H9 (cell line): ENCODE measurements at regions not wholly inside any gene's neighbourhood (a gene's known extent, or its start where the extent isn't known, plus 50 kb on each side); places are given as distances from the start of the nearest gene placed in this dataset.
A peak's percentile ranks its signal among the peaks of the same experiment; 100 is the strongest.

Experiments
- DNase-seq: peaks from one replicate; pipeline ENCODE4 v3.0.0-alpha.2; 2017
- H2AFZ ChIP-seq: one replicate; pipeline ENCODE4 v1.6.1; 2013; ENCODE audit warnings: mild to moderate bottlenecking, low read length, control low read depth, moderate library complexity
- H2AK5ac ChIP-seq: 2 replicates; pipeline ENCODE4 v1.6.1; 2013; ENCODE audit warnings: low read length, control low read depth, mixed read lengths; ENCODE audit not compliant: insufficient read length
- H2BK120ac ChIP-seq: one replicate; pipeline ENCODE4 v1.6.1; 2013; ENCODE audit warnings: low read depth, mild to moderate bottlenecking, low read length, control low read depth, inconsistent platforms; ENCODE audit not compliant: poor library complexity, severe bottlenecking
- H2BK12ac ChIP-seq: 2 replicates; pipeline ENCODE4 v1.6.1; 2013; ENCODE audit warnings: low read length, control low read depth, mixed read lengths, low read depth; ENCODE audit not compliant: insufficient read length
- H2BK15ac ChIP-seq: 2 replicates; pipeline ENCODE4 v1.6.1; 2013; ENCODE audit warnings: low read depth, low read length, control low read depth
- H2BK20ac ChIP-seq: one replicate; pipeline ENCODE4 v1.6.1; 2013; ENCODE audit warnings: low read depth, mild to moderate bottlenecking, low read length, control low read depth, inconsistent platforms; ENCODE audit not compliant: poor library complexity, severe bottlenecking
- H2BK5ac ChIP-seq: 2 replicates; pipeline ENCODE4 v1.6.1; 2013; ENCODE audit warnings: low read length, control low read depth, mixed read lengths; ENCODE audit not compliant: insufficient read length
- H3K14ac ChIP-seq: 2 replicates; pipeline ENCODE4 v1.6.1; 2013; ENCODE audit warnings: low read length, control low read depth; ENCODE audit not compliant: insufficient read depth
- H3K18ac ChIP-seq: 2 replicates; pipeline ENCODE4 v1.6.1; 2013; ENCODE audit warnings: low read depth, mild to moderate bottlenecking, mixed read lengths, low read length, control low read depth; ENCODE audit not compliant: insufficient read length
- H3K23ac ChIP-seq: 2 replicates; pipeline ENCODE4 v1.6.1; 2013; ENCODE audit warnings: low read length, control low read depth, mixed read lengths, low read depth; ENCODE audit not compliant: insufficient read length
- H3K23me2 ChIP-seq: 2 replicates; pipeline ENCODE4 v1.6.1; 2013; ENCODE audit warnings: low read depth, mild to moderate bottlenecking, mixed read lengths, low read length, control low read depth; ENCODE audit not compliant: insufficient read length, poor library complexity, severe bottlenecking
- H3K27ac ChIP-seq: 2 replicates; pipeline ENCODE4 v1.5.1; 2013; ENCODE audit warnings: low read length, control low read depth, mixed read lengths, low read depth; ENCODE audit not compliant: insufficient read length
- H3K27me3 ChIP-seq: 2 replicates; pipeline ENCODE4 v1.6.1; 2013; ENCODE audit warnings: low read length, control low read depth, inconsistent platforms; ENCODE audit not compliant: insufficient read depth
- H3K4ac ChIP-seq: 2 replicates; pipeline ENCODE4 v1.6.1; 2013; ENCODE audit warnings: low read depth, mild to moderate bottlenecking, control low read depth, inconsistent platforms, low read length, moderate library complexity
- H3K4me1 ChIP-seq: 2 replicates; pipeline ENCODE4 v1.6.1; 2013; ENCODE audit warnings: low read length, control low read depth, inconsistent platforms; ENCODE audit not compliant: insufficient read depth
- H3K4me2 ChIP-seq: 2 replicates; pipeline ENCODE4 v1.6.1; 2013; ENCODE audit warnings: low read length, control low read depth, mixed read lengths; ENCODE audit not compliant: insufficient read length, insufficient read depth
- H3K56ac ChIP-seq: 2 replicates; pipeline ENCODE4 v1.6.1; 2013; ENCODE audit warnings: low read depth, mild to moderate bottlenecking, mixed read lengths, low read length, control low read depth; ENCODE audit not compliant: insufficient read length
- H3K79me1 ChIP-seq: 2 replicates; pipeline ENCODE4 v1.6.1; 2013; ENCODE audit warnings: low read depth, mild to moderate bottlenecking, moderate library complexity, low read length, control low read depth, inconsistent platforms; ENCODE audit not compliant: insufficient read depth, poor library complexity, severe bottlenecking
- H3K79me2 ChIP-seq: 2 replicates; pipeline ENCODE4 v1.6.1; 2013; ENCODE audit warnings: low read length, control low read depth, inconsistent platforms; ENCODE audit not compliant: insufficient read depth
- H3K9ac ChIP-seq: 2 replicates; pipeline ENCODE4 v1.6.1; 2013; ENCODE audit warnings: low read length, control low read depth, mixed read lengths; ENCODE audit not compliant: insufficient read length; ENCODE audit errors: extremely low read depth
- H3K9me3 ChIP-seq: one replicate; pipeline ENCODE4 v1.6.1; 2013; ENCODE audit warnings: low read depth, low read length, inconsistent platforms; ENCODE audit not compliant: control insufficient read depth
- H3T11ph ChIP-seq: one replicate; pipeline ENCODE4 v1.6.1; 2013; ENCODE audit warnings: mild to moderate bottlenecking, low read length, control low read depth, inconsistent platforms
- H4K20me1 ChIP-seq: one replicate; pipeline ENCODE4 v1.6.1; 2013; ENCODE audit not compliant: control insufficient read depth, insufficient read length, insufficient read depth
- H4K5ac ChIP-seq: 2 replicates; pipeline ENCODE4 v1.6.1; 2013; ENCODE audit warnings: low read depth, mild to moderate bottlenecking, mixed read lengths, low read length, control low read depth; ENCODE audit not compliant: insufficient read length
- H4K8ac ChIP-seq: replicated peaks from 2 replicates; pipeline ENCODE4 v1.6.1; 2013; ENCODE audit warnings: low read length, control low read depth, mixed read lengths, low read depth; ENCODE audit not compliant: insufficient read length
- H4K91ac ChIP-seq: 2 replicates; pipeline ENCODE4 v1.6.1; 2013; ENCODE audit warnings: low read depth, mild to moderate bottlenecking, moderate library complexity, mixed read lengths, low read length, control low read depth; ENCODE audit not compliant: insufficient read length
- H3K27ac Mint-ChIP-seq, 3 experiments: 2 replicates in 2 of 3; 3 replicates in 1 of 3; pipeline ENCODE4 v1.8.0; 2020 to 2021; ENCODE audit warnings: mixed read lengths in 3 of 3, mild to moderate bottlenecking in 1 of 3, moderate library complexity in 1 of 3
- H3K27me3 Mint-ChIP-seq: 2 replicates; pipeline ENCODE4 v1.8.0; 2021; ENCODE audit warnings: low read depth, mild to moderate bottlenecking, moderate library complexity, mixed read lengths
- H3K36me3 Mint-ChIP-seq, 3 experiments: 2 replicates in 2 of 3; 3 replicates in 1 of 3; pipeline ENCODE4 v1.8.0; 2020 to 2021; ENCODE audit warnings: low read depth in 3 of 3, mixed read lengths in 3 of 3; ENCODE audit not compliant: insufficient read depth in 1 of 3
- H3K4me1 Mint-ChIP-seq, 2 experiments: 2 replicates each; pipeline ENCODE4 v1.8.0; 2020; ENCODE audit warnings: mixed read lengths in 2 of 2
- H3K4me3 Mint-ChIP-seq, 2 experiments: 2 replicates in 1 of 2; 3 replicates in 1 of 2; pipeline ENCODE4 v1.8.0; 2020 to 2021; ENCODE audit warnings: mild to moderate bottlenecking in 2 of 2, mixed read lengths in 2 of 2, moderate library complexity in 1 of 2
- H3K9me3 Mint-ChIP-seq, 2 experiments: 2 replicates in 1 of 2; 3 replicates in 1 of 2; pipeline ENCODE4 v1.8.0; 2020; ENCODE audit warnings: mild to moderate bottlenecking in 2 of 2, mixed read lengths in 2 of 2, moderate library complexity in 1 of 2
- CTCF ChIP-seq: fragments of 200-600 bp; sonication (generic); conservative IDR thresholded peaks from 3 replicates; pipeline ENCODE4 v1.8.0; 2021; ENCODE audit warnings: antibody characterized with exemption, mild to moderate bottlenecking
- WGBS: extraction: QIAGEN DNeasy Blood & Tissue Kit; methylation state at CpG from one replicate; pipeline ENCODE4 v1.1.7; 2013; ENCODE audit warnings: missing lambda C conversion rate, low lambda C conversion rate, mixed read lengths; ENCODE audit not compliant: insufficient read length; ENCODE audit errors: extremely low coverage; 5-methylcytosine and 5-hydroxymethylcytosine counted together

- Histone ChIP-seq H3K9ac (no peak overlapping the region), H3K18ac (no peak overlapping the region), H2BK15ac (no peak overlapping the region), H2BK5ac (no peak overlapping the region), H3K9me3 (no peaks in the 10 kb centered on the region), H2BK20ac (no peak overlapping the region), H3K23ac (no peak overlapping the region), H2BK120ac (no peak overlapping the region), H3K79me2 (no peaks in the 10 kb centered on the region), H3K4me1 (no peaks in the 10 kb centered on the region), H3K4ac (no peak overlapping the region), H3K79me1 (no peaks in the 10 kb centered on the region), H3K27ac (no peak overlapping the region), H3K4me2 (no peak overlapping the region), H3K56ac (no peak overlapping the region), H4K20me1 (no peaks in the 10 kb centered on the region), H2AK5ac (no peak overlapping the region), H2BK12ac (no peak overlapping the region), H3K23me2 (no peaks in the 10 kb centered on the region), H2AFZ (no peak overlapping the region), H4K5ac (no peak overlapping the region), H3K27me3 (peaks cover 17% of the 10 kb centered on the region; the same call in 1 of the 2 replicates), H4K8ac (no peak overlapping the region), H3K14ac (no peak overlapping the region), H4K91ac (no peak overlapping the region), H3T11ph (no peak overlapping the region)
- no peaks in the 10 kb centered on the region; a peak in 1 of 5 replicates for H3K9me3 Mint-ChIP-seq
- peaks cover 4% of the 10 kb centered on the region in 2 experiments for H3K4me1 Mint-ChIP-seq
- H3K27me3 Mint-ChIP-seq: peaks cover 75% of the 10 kb centered on the region
- H3K4me3 Mint-ChIP-seq: no peak overlapping the region
- no CpG with 5 or more reads among the region's 15 CpGs for WGBS
- no peak for TF ChIP-seq CTCF
- no peaks in the 10 kb centered on the region for H3K36me3 Mint-ChIP-seq
- no peak for DNase-seq
- peak overlapping the region in 1 of 3 experiments; percentile 44; a peak in 1 of 7 replicates for H3K27ac Mint-ChIP-seq
Measured at GRCh38 chr16:29126057-29126494, 141.2 kb downstream of the LAT start.
